GM12878 (cell line): ENCODE measurements at regions not wholly inside any gene's neighbourhood (a gene's known extent, or its start where the extent isn't known, plus 50 kb on each side); places are given as distances from the start of the nearest gene placed in this dataset.

Experiments
- ATAC-seq: fragments of 200-7000 bp; cut with Tn5 transposase; 3 replicates; pipeline ENCODE4 v1.9.1; 2020; ENCODE audit warnings: mild to moderate bottlenecking, moderate library complexity
- BruUV-seq: library from RNA; stranded (reverse); fragments of 400-500 nt; replicated peaks from 2 replicates; lab custom pipeline; 2021; lab: Mats Ljungman, UMichigan
- CTCF ChIA-PET: fragments of 300-600 bp; sonication (Branson Sonifier 250); formaldehyde crosslinking; extraction: SDS; loops from one replicate; lab custom pipeline; 2021; ENCODE audit warnings: inconsistent platforms; lab: Yijun Ruan, JAX
- POLR2A ChIA-PET: fragments of 350-600 bp; formaldehyde crosslinking; extraction: SDS; loops from one replicate; lab custom pipeline; 2021; ENCODE audit warnings: inconsistent platforms; lab: Charles Lee
- RAD21 ChIA-PET: fragments of 300-600 bp; sonication (Branson Sonifier 250); formaldehyde crosslinking; loops from one replicate; lab custom pipeline; 2023; ENCODE audit warnings: antibody characterized with exemption; ENCODE audit not compliant: unreplicated experiment; lab: Charles Lee
- SMC1A ChIA-PET: fragments of 300-600 bp; sonication (Branson Sonifier 250); formaldehyde crosslinking; loops from one replicate; lab custom pipeline; 2023; ENCODE audit not compliant: unreplicated experiment, uncharacterized antibody; lab: Charles Lee
- DNase-seq: peaks from one replicate; pipeline ENCODE4 v3.0.0-alpha.2; 2011; ENCODE audit warnings: low read depth, low spot score
- FAIRE-seq: peaks from 3 replicates; lab custom pipeline; 2011; peaks lifted over from hg19 to GRCh38; lab: Jason Lieb, UNC
- H2AFZ ChIP-seq: 2 replicates; pipeline ENCODE4 v1.6.0; 2011; ENCODE audit warnings: low read depth, low read length, control low read depth; ENCODE audit not compliant: control insufficient read depth
- H3K27ac ChIP-seq: 2 replicates; pipeline ENCODE4 v1.5.1; 2011; ENCODE audit warnings: control low read depth; ENCODE audit not compliant: control insufficient read depth, insufficient read depth
- H3K27me3 ChIP-seq, 2 experiments: replicated peaks in 1 of 2; 2 replicates each; pipeline versions ENCODE4 v1.6.0 to v1.6.1; 2011; ENCODE audit warnings: low read length in 1 of 2; ENCODE audit not compliant: control insufficient read depth in 2 of 2, insufficient read depth in 2 of 2
- H3K36me3 ChIP-seq, 2 experiments: 2 replicates each; pipeline ENCODE4 v1.5.1; 2011; ENCODE audit warnings: low read length in 1 of 2; ENCODE audit not compliant: control insufficient read depth in 2 of 2, insufficient read depth in 2 of 2
- H3K4me1 ChIP-seq: 2 replicates; pipeline ENCODE4 v1.6.1; 2011; ENCODE audit warnings: mild to moderate bottlenecking, low read length, moderate library complexity, mixed read lengths; ENCODE audit not compliant: control insufficient read depth, insufficient read depth
- H3K4me2 ChIP-seq: 2 replicates; pipeline ENCODE4 v1.6.0; 2011; ENCODE audit warnings: control low read depth; ENCODE audit not compliant: control insufficient read depth, insufficient read depth
- H3K4me3 ChIP-seq: fragments of 200-600 bp; sonication (generic); 2 replicates; pipeline ENCODE4 v1.5.1; 2016
- H3K79me2 ChIP-seq: 2 replicates; pipeline ENCODE4 v1.6.0; 2011; ENCODE audit warnings: low read length; ENCODE audit not compliant: control insufficient read depth, insufficient read depth
- H3K9ac ChIP-seq: 2 replicates; pipeline ENCODE4 v1.8.0; 2011; ENCODE audit warnings: low read length, control low read depth, mixed read lengths; ENCODE audit not compliant: control insufficient read depth, insufficient read depth
- H3K9me3 ChIP-seq: replicated peaks from 3 replicates; pipeline ENCODE4 v1.5.1; 2011; ENCODE audit warnings: mild to moderate bottlenecking, low read length; ENCODE audit not compliant: control insufficient read depth, insufficient read depth
- H4K20me1 ChIP-seq: 2 replicates; pipeline ENCODE4 v1.6.0; 2011; ENCODE audit not compliant: control insufficient read depth, insufficient read depth
- CBX3 ChIP-seq: fragments of 200-600 bp; sonication (generic); IDR thresholded peaks from 2 replicates; pipeline ENCODE4 v1.6.1; 2016; ENCODE audit warnings: low read depth, borderline replicate concordance
- CHD1 ChIP-seq: IDR thresholded peaks from 2 replicates; pipeline ENCODE4 v1.6.1; 2012; ENCODE audit warnings: low read depth, low read length, improper control_type of control experiment
- CREB1 ChIP-seq: IDR thresholded peaks from 2 replicates; pipeline ENCODE4 v1.6.1; 2012; ENCODE audit warnings: low read depth, mild to moderate bottlenecking, inconsistent platforms
- HCFC1 ChIP-seq: fragments of 150-350 bp; IDR thresholded peaks from 2 replicates; pipeline ENCODE4 v1.6.1; 2014; ENCODE audit warnings: low read length
- HSF1 ChIP-seq: fragments of 150-350 bp; IDR thresholded peaks from 2 replicates; pipeline ENCODE4 v1.6.1; 2014; ENCODE audit warnings: mild to moderate bottlenecking, low read depth, low read length
- MLLT1 ChIP-seq: fragments of 450-650 bp; IDR thresholded peaks from 2 replicates; pipeline ENCODE4 v1.6.1; 2016; ENCODE audit warnings: mild to moderate bottlenecking
- NR2C1 ChIP-seq: fragments of 450-650 bp; IDR thresholded peaks from 2 replicates; pipeline ENCODE4 v1.6.1; 2017; ENCODE audit warnings: antibody characterized with exemption, mild to moderate bottlenecking, moderate library complexity
- PBX3 ChIP-seq: IDR thresholded peaks from 2 replicates; pipeline ENCODE4 v1.6.1; 2011; ENCODE audit warnings: mild to moderate bottlenecking, low read depth, low read length, moderate library complexity; ENCODE audit not compliant: insufficient replicate concordance
- SIX5 ChIP-seq: IDR thresholded peaks from 2 replicates; pipeline ENCODE4 v1.6.1; 2011; ENCODE audit warnings: mild to moderate bottlenecking, low read depth, low read length, moderate library complexity; ENCODE audit not compliant: severe bottlenecking
- SPI1 ChIP-seq: IDR thresholded peaks from 2 replicates; pipeline ENCODE4 v1.6.1; 2011; ENCODE audit warnings: low read depth, mild to moderate bottlenecking, low read length, moderate library complexity, borderline replicate concordance; ENCODE audit not compliant: insufficient read depth
- STAT1 ChIP-seq: fragments of 450-650 bp; conservative IDR thresholded peaks from 2 replicates; pipeline ENCODE4 v1.6.1; 2014; ENCODE audit warnings: antibody characterized with exemption, mild to moderate bottlenecking
- TAF1 ChIP-seq: IDR thresholded peaks from 2 replicates; pipeline ENCODE4 v1.6.1; 2011; ENCODE audit warnings: mild to moderate bottlenecking, low read depth, low read length, borderline replicate concordance
- TCF12 ChIP-seq: IDR thresholded peaks from 2 replicates; pipeline ENCODE4 v1.6.1; 2011; ENCODE audit warnings: low read depth, mild to moderate bottlenecking, low read length
- TCF3 ChIP-seq: IDR thresholded peaks from 2 replicates; pipeline ENCODE4 v1.6.1; 2012; ENCODE audit warnings: low read depth, mild to moderate bottlenecking, low read length, borderline replicate concordance; ENCODE audit not compliant: insufficient read depth
- ZNF622 ChIP-seq: fragments of 450-650 bp; IDR thresholded peaks from 2 replicates; pipeline ENCODE4 v1.6.1; 2017; ENCODE audit warnings: mild to moderate bottlenecking, inconsistent platforms
- ZZZ3 ChIP-seq: IDR thresholded peaks from 2 replicates; pipeline ENCODE4 v1.6.1; 2011; ENCODE audit warnings: low read depth; ENCODE audit not compliant: control insufficient read depth, insufficient read length
- WGBS: methylation state at CpG from one replicate; pipeline ENCODE4 v1.1.6; 2016; ENCODE audit warnings: low lambda C conversion rate; ENCODE audit not compliant: insufficient replicate concordance, insufficient coverage; ENCODE audit errors: missing lambda C conversion rate; 5-methylcytosine and 5-hydroxymethylcytosine counted together
- in situ Hi-C: fragments of 300-500 bp; cut with MboI; formaldehyde crosslinking; loops from 9 replicates; pipeline ENCODE4 v1.14.3; 2018; ENCODE audit warnings: mixed read lengths
- intact Hi-C: fragments of 100-400 bp; cut with micrococcal nuclease; formaldehyde crosslinking; loops from one replicate; pipeline ENCODE4 v1.14.2; 2022; ENCODE audit not compliant: unreplicated experiment

- WGBS: 0% methylated on average over 1 of the region's 1 CpG
- H3K79me2 ChIP-seq: no peaks in the 10 kb centered on the region
- H3K27me3 ChIP-seq: no peaks in the 10 kb centered on the region; a peak in 1 of 4 replicates
- H3K4me1 ChIP-seq: no peaks in the 10 kb centered on the region
- H3K9ac ChIP-seq: no peak overlapping the region
- RAD21 ChIA-PET: no interaction called here
- TF ChIP-seq SIX5: no peak
- TF ChIP-seq CBX3: no peak
- TF ChIP-seq HSF1: no peak
- no peak for TF ChIP-seq ZZZ3
- H3K27ac ChIP-seq: no peak overlapping the region
- no peak overlapping the region for H2AFZ ChIP-seq
- CTCF ChIA-PET: interaction anchor here (0.6 kb wide), 1 partner anchor 453 kb away, joined by 3 read pairs; no protein-coding TSS in a partner anchor
- no peak overlapping the region for H3K4me3 ChIP-seq
- ATAC-seq: no peak
- DNase-seq: no peak
- no peaks in the 10 kb centered on the region for H3K36me3 ChIP-seq
- POLR2A ChIA-PET: no interaction called here
- in situ Hi-C loops: no loop called here
- H3K9me3 ChIP-seq: no peaks in the 10 kb centered on the region
- SMC1A ChIA-PET: no interaction called here
- FAIRE-seq: no peak
- no peak overlapping the region for H3K4me2 ChIP-seq
- H4K20me1 ChIP-seq: no peaks in the 10 kb centered on the region
- intact Hi-C loops: no loop called here
- BruUV-seq: no TSS peak
Measured at GRCh38 chr3:159517105-159517504, 471.5 kb upstream of the IL12A start.

GRCh38 chr3:159520638-159521037, 468.0 kb upstream of the IL12A start:
- no peak overlapping the region for H3K9ac ChIP-seq
- DNase-seq (no peak), ATAC-seq (no peak), FAIRE-seq (no peak)
- no TSS peak for BruUV-seq
- no peaks in the 10 kb centered on the region; a peak in 1 of 4 replicates for H3K27me3 ChIP-seq
- POLR2A ChIA-PET: no interaction called here
- no peak overlapping the region for H3K4me2 ChIP-seq
- H3K4me1 ChIP-seq: no peaks in the 10 kb centered on the region
- 13% methylated on average over 3 of the region's 3 CpGs for WGBS
- RAD21 ChIA-PET: no interaction called here
- no peaks in the 10 kb centered on the region for H4K20me1 ChIP-seq
- CTCF ChIA-PET: no interaction called here
- no peaks in the 10 kb centered on the region for H3K79me2 ChIP-seq
- H3K9me3 ChIP-seq: no peaks in the 10 kb centered on the region
- no peak overlapping the region for H2AFZ ChIP-seq
- H3K36me3 ChIP-seq: no peaks in the 10 kb centered on the region
- SMC1A ChIA-PET: no interaction called here
- H3K4me3 ChIP-seq: no peak overlapping the region
- H3K27ac ChIP-seq: no peak overlapping the region
- intact Hi-C loops (no loop called here), in situ Hi-C loops (no loop called here)
- TF ChIP-seq MLLT1 (no peak), ZNF622 (no peak), TCF12 (no peak), SPI1 (no peak), CREB1 (no peak), PBX3 (no peak), HCFC1 (no peak), STAT1 (no peak), CHD1 (no peak), TAF1 (no peak), TCF3 (no peak), NR2C1 (no peak)
